ENCODE measurements at regions not wholly inside any gene's neighbourhood (a gene's known extent, or its start where the extent isn't known, plus 50 kb on each side); places are given as distances from the start of the nearest gene placed in this dataset.

- no peak for TF ChIP-seq CTCF (IDR thresholded peaks at IDR 0.05; ENCODE audit: insufficient read depth, low read depth, low read length)
- no peak for DNase-seq (ENCODE audit: low read depth)
- no peak overlapping the region for H3K4me3 ChIP-seq (ENCODE audit: low read depth, low read length)
These were observed 210.0 kb upstream of the TOPAZ1 start for GRCh38 chr3:44031387-44032380.

GRCh38 chr3:44032487-44032886, 209.2 kb upstream of the TOPAZ1 start:
- no peak for TF ChIP-seq CTCF (IDR thresholded peaks at IDR 0.05; ENCODE audit: insufficient read depth, low read depth, low read length)
- DNase-seq (ENCODE audit: low read depth), result no peak
- no peak overlapping the region for H3K4me3 ChIP-seq (ENCODE audit: low read depth, low read length)

- no peak for TF ChIP-seq CTCF (IDR thresholded peaks at IDR 0.05; ENCODE audit: insufficient read depth, low read depth, low read length)
- H3K4me3 ChIP-seq (ENCODE audit: low read depth, low read length), result no peak overlapping the region
- no peak for DNase-seq (ENCODE audit: low read depth)
These were observed 208.6 kb upstream of the TOPAZ1 start for GRCh38 chr3:44033123-44033522.

- no peak for TF ChIP-seq CTCF (IDR thresholded peaks at IDR 0.05; ENCODE audit: insufficient read depth, low read depth, low read length)
- no peak overlapping the region for H3K4me3 ChIP-seq (ENCODE audit: low read depth, low read length)
- no peak for DNase-seq (ENCODE audit: low read depth)
These were observed 204.8 kb upstream of the TOPAZ1 start for GRCh38 chr3:44036850-44037249.

- DNase-seq (ENCODE audit: low read depth), result no peak
- H3K4me3 ChIP-seq (ENCODE audit: low read depth, low read length), result no peak overlapping the region
- no peak for TF ChIP-seq CTCF (IDR thresholded peaks at IDR 0.05; ENCODE audit: insufficient read depth, low read depth, low read length)
These were observed 202.7 kb upstream of the TOPAZ1 start for GRCh38 chr3:44039006-44039405.

- TF ChIP-seq CTCF (IDR thresholded peaks at IDR 0.05; ENCODE audit: insufficient read depth, low read depth, low read length), result no peak
- no peak for DNase-seq (ENCODE audit: low read depth)
- no peak overlapping the region for H3K4me3 ChIP-seq (ENCODE audit: low read depth, low read length)
These were observed 200.0 kb upstream of the TOPAZ1 start for GRCh38 chr3:44041726-44042125.

Measured in fibroblast of villous mesenchyme (primary cell).